UCSD-AML1 (cell line): ENCODE measurements at regions not wholly inside any gene's neighbourhood (a gene's known extent, or its start where the extent isn't known, plus 50 kb on each side); places are given as distances from the start of the nearest gene placed in this dataset.

Experiments
- DNase-seq: peaks from one replicate; lab custom pipeline; 2025; ENCODE audit not compliant: unreplicated experiment; lab: John Stamatoyannopoulos, UW

DNA sequence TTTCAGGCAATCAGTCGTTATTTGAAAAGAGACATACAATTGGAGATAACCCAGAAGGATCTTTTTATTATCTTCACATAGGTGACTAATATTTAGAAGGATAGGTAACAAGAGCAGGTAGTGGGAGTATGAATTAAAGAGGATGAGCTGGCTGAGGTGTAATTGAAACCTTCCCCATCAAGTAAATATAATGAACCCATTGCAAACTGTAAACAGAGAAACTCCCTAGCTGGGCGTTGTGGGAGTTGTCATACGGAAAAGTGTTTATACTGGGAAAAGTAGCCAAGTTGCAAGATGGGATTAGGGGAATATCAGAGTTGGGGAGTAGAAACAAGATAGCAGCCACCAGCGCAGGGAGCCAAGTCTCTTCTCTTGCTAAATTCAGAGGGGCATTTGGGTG is 448.4 kb downstream of the COG6 start:
- no peak for DNase-seq

DNA sequence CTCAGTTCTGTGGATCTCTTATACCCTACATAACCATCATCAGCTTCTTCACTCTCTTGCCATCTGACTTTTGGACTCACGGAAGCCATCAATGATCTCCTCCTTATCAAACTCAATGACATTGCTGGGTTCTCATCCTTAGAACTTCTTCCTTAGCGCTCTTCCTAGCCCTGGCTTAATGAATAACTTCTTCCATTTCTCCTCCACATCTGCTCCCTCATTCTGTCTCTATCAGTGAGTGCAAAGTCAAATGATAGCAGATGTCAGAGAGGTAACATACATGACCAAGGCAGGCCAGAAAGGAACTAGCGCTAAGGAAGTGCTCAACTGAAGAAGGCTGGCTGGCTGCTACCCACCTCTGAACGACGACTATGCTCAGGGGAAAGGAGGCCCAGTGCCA is 449.8 kb downstream of the COG6 start:
- no peak for DNase-seq

DNA sequence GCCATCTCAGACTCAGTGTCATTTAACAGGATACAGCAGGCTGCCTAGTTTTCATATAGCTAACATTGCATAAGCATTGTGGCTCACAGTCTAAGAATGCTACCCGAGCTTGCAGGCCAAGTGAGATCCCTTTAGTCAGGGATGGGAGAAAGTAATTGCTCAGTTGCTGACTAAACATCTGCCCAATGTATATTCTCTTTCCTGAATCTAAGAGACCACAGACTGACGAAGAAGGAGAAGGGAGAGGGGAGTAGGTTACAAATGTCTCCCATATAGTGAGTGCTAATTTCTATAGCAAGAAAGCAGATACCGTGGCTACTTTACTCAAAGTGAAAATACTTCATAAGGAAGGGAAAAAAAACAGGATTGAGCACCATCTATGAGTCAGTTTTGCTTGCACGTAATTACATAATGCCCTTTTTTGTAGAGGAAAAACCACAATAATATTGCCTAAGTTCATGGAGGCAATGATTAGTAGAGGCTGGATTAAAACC is 453.9 kb downstream of the COG6 start:
- no peak for DNase-seq

DNA sequence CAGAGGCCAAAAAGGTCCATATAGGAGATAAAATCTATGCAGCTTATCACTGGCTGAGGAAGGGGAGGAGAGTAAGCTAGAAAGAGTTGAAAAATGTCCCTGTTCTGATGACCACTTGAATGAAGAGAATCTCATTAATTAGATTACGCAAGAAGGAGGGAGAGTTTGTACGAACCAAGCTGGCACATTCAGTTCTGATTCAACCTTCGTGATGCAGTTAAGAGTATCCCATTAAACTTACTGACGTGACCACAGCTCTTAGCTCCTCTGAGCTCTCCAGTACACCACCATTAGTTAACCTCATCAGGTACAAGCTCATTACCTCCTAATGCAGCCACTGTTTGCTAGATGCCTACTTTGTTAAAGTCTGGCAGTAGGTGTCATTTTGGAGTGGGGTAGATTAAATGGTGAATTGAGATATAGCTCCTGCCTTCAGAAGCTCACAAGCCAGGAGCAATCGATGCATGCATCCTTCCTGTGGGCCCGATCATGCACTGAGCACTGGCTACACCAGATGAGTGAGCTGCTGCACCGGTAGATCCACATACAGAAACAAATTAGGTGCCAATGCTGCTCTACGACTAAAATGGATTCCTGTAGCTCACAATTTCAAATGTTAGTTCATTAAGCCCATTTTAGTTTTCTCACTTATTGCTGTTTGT is 458.3 kb downstream of the COG6 start:
- no peak for DNase-seq

DNA sequence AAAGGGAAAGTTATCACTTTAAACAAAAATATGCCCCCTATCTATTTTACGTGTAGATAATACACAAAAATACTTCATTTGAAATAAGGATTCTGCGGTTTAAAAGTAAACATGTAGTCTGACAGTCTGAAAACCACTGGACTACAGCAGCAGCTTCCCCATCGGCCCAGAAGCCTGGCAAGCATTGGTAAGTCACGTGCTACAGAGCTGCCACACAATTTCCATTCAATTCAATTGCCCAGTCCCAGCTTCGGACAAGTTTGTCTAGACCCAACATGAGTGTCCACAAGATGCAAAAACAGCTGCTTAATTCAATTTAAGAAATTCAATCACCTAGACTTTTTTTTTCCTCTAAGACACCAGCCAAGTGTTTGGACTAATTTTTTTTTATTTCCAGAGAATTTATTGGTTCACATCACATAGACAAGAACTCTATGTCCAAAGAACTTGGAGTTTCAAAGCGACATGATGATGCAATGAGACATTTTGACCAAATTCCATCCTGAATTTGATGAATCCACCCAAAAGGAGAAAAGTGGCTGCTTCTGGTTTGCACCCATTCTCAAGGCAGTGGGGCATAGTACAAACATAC is 458.9 kb downstream of the COG6 start:
- DNase-seq = no peak

DNA sequence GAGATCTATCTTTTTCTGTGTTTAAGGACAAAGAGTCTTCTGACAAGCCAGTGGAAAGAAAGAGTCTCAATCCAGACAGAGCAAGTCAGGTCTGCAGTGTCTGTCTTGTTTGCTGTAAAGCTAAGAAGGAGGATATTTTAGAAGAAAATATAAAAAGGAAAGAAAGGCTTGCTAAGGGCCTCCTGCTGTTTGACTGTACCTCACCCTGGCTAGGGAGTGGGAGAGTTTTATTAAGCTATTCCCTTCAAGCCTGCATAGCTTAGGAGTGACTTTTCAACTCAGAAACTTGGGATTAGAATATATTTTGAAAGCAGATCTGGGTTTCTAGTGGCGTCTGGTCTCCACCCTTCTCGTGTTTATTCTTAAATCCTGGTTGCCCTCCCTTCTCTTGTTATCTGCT is 460.0 kb downstream of the COG6 start:
- DNase-seq = no peak

DNA sequence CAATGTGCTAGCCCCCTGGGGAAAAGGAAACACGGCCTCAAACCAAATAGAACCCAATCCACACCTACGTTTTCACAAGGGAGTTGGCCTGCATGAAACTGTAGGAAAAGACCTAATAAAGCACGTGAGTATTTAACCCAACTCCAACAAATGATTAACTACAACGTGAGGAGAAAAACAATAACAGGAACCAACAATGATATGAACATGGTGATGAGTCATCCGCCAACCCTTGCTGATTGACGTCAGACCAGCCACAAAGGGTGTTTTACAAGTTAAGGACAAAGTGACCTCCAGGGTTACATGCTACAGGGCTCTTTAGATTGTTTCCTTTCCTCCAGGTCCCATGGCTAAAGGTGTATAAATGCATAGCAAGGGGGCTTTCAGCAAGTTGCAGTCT is 460.5 kb downstream of the COG6 start:
- no peak for DNase-seq

DNA sequence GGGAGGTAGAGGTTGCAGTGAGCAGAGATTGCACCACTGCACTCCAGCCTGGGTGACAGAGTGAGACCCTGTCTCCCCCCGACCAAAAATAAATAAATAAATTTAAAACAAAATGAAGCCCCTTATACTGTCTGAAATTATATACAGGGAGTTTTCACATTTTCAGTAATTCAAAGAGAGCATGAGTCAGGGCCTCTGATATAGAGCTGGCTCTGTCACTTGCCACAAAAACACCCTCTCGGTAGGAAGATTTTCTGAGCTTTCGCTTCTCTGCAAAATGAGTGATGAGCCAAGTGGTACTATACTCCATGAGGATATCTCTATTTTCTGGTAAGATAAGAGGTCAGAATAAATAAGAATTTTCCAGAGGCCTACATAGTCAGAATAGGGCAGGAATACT is 462.9 kb downstream of the COG6 start:
- DNase-seq = no peak

DNA sequence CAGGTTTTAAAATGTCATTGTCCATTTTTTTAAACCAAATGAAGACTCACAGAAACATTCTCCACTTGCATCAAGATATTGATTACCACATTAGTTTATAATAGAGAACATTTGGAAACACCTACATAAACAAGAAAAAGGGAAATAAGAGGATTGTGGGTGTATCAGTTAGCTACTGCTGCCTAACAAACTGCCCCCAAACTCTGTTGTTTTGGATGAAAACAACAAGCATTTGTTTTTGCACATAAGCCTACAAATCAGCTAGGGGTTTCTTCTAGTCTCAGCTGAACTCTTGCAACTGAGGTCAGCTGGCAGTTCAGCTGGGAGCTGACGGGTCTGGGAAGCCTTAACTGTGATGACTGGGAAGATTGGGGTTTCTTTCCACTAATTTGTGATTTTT is 464.4 kb downstream of the COG6 start:
- DNase-seq = no peak

DNA sequence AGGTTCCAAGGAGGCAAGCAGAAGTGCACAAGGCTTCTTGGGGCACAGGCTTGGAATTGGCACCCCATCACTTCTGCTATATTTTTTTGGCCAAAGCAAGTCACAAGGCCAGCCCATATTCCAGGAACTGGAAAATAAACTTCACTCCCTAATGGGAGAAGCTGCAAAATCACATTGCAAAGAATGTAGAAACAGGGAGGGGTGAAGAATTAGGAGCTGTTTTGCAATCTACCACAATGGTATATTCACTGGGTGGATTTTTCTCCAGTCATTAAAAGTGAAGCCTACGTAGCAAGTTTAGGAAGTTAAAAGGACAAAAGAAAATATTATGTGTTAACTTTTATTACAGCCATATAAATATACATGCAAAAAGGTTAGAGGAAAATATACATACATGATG is 464.8 kb downstream of the COG6 start:
- no peak for DNase-seq

DNA sequence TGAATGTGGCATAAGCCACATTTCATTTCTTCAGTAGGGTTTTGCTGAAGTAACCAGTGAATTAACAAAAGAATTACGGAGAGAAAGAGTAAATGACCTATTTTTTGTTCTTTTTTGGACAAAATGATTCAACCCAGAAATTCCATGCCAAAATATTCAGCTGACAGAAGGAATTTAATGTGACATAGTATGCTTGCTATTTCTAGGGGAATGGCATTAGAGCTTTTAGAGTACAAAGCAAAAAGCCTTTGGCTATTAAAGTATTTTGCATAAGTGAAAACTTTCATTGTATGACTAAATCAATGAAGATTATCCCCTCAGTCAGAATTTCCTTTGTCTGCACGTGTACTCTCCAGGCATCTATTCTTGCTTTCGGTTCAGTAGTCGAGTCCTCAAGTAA is 465.3 kb downstream of the COG6 start:
- no peak for DNase-seq

DNA sequence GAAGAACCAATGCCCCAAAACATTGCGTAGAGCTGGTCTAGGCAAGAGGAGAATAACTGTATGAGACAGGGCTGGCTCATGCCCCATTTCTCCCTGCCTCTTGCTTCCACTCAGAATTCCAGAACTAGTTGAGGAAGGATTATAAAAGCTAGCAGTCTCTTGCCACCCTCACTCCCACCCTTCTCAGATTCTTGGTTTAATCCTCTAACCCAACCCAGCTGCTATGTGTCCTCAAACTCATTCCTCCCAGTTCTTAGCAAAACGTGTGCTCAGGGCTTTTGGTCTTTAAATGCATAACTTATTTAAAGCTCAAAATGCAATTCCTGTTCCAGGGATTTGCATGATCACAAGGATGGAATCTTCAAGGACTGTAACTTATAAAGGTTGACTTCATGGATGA is 466.3 kb downstream of the COG6 start:
- no peak for DNase-seq

DNA sequence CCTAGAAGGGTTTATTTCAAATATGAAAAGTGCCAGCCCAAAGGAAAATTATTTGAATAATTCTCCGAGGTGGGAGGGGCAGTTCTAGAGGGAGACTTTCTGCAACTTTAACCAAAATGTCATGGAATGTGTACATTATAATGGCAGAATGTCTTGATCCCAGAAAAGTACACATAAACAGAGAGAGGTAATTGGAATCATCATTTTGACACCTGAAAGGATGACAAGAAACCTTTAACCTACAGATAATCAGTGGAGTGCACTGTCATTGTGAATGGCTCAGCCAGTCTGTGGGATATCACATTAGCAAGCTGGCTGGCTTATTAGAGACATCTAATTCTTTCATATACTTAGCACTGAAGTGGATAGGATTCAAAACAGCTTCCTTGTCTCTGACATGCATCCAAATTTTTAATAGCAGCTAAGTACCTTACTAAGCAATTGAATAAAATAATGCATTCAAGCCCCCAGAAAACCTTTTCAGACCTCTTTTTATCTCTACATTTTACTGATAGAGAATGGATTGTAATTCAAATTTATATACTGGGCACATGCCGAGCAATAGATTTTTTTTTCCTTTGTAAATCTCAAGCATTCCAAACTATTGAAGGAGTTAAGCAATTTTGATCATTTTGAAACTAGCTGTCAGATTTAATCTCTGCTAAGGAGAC is 468.6 kb downstream of the COG6 start:
- no peak for DNase-seq

DNA sequence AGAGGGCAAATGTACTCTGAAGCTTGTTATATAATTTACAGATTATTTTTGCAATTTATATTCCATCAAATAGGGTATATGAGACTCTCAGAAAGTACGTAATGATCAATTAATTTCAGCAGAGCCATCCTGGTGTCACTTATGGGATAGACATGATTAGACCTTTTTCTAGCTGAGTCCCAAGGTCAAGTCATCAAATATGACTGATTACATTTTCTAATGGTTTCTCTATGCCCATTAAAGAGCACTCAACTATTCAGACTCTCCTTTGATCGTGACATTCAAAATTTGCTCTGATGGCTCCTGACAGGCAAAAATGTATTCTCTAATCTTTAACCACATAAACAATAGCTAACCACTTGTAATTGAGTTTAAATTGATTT is 469.2 kb downstream of the COG6 start:
- DNase-seq = no peak

DNA sequence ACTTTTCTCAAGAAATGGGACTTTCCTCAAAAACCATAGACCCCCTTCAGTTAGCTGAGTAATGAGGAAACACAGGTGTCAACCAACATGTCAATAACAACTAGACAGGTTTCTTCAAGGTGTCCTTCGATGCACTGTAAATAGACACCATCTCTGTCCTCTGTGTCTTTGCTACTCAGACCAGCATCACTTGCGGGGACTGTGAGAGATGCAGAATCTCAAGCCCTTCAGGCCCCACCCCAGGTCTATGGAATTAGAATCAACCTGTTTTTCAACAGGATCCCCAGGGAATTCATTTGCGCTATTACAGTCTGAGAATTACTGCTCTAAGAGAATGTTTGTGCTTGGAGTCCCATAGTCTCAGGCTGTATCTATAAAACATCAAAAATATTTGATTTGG is 469.9 kb downstream of the COG6 start:
- no peak for DNase-seq

DNA sequence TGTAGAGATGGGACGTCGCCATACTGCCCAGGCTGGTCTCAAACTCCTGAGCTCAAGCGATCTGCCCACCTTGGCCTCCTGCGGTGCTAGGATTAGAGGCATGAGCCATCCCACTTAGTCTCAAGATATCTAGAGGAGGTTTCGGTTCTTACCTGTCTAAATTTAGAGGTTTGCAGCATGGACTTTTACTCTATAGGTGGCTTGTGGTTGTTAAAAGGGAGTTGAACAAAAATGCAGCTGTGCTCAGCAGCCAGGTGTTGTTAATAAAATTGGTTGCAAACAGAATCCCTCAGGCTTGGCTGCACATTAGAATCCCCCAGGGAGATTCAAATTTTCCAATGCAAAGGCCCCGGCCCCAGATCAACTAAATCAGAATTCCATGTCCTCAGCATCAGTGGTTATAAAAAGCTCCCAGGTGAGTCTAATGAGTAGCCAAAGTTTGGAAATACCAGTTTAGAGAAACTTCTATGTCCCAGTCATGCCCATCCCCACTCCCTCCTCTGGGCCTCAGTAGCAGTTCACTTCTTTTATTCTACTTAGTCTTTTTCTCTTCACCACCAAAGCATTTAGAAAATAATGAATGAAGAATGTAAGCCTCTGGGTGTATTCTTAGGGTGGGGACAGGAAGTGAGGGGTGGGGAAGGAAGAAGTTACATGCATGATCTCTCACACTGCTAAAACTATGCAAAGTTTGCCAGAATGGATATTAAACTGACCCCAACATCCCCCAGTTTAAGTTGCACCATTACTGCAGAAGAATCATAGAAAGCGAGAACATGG is 471.0 kb downstream of the COG6 start:
- no peak for DNase-seq

DNA sequence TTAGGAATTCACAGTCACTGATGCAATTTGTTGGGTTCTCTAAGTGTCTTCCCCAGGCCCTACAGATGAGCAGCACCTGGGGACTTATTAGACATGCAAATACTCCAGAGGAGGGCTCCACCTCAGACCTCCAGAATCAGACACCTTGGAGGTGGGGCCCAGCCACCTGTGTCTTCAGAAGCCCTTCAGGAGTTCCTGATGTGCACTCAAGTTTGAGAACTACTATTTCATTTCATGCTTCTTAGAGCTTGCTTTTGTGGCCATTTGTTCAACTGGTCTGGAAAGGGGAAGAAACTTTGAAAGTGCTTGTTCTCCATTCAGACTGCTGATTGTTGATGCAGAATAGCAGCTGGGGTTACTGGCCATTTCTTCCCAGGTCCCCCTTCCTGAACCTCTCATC is 472.0 kb downstream of the COG6 start:
- DNase-seq = no peak

DNA sequence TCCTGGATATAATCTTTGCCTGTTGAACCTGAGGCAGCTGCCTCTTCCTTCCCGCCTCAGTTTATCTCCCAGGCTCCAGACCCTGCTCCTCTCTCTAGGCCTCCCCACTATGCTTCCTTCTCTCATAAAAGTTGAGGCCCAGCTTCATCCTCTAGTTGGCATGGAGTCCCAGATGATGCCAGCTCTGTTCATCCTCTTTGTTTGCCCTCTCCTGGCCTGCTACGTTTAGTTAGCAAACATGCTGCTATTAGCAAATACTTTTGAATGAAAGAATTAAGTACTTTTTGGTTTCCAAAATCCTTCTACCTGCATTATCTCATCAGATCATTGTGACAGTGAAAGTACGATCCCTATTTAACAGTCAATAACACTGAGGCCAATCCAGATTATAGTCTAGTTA is 472.5 kb downstream of the COG6 start:
- no peak for DNase-seq

DNA sequence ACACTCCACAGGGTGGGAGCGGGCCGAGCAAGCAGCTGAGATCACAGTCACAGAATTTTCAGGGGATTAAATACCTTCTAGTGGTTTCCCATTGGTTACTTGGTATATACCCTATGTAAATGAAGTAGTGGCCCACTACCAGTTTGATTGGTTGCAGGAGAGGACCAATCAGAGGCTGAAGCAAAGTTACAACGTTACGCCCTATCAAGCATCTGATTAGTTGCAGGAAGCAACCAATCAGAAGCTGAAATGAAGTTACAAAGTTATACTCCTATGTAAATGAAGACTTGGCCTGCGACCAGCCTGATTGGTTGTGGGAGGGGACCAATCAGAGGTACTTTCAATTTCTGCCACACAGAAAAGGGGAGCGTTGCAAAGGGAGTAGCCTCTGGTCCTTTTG is 474.0 kb downstream of the COG6 start:
- no peak for DNase-seq

DNA sequence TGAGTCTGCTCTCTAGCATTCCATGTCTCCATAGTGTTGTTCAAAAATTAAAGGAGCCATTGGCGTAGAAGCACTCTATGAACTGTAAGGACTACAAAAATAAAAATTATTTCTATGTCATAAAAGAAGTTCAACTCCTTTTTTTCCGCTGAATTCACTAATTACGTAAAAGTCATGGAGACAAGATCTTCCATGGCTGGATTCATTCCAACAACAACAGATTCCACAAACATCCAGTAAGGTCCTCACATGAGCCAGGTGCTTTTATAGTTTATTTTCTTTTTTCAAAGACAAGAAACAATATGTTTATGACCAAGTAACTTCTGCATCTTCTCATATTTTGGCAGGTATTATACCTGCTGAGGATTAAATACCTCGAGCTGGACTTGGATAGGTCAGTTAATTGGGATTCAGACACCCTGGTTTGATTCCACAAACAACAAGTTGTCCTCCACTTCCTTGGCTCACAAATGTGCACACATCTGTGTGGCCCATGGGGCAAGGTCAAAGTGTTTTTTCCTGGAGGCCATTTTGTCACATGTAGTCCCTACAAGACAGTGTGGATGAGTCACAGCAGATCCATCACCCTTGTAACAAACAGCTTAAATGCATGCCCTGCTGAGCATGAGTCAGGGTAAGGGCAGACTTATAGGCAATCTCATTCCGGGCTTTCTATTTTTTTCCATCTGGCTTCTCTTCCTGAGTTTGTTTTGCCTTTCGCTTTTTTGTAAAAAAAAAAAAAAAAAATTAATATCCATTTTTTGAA is 475.6 kb downstream of the COG6 start:
- no peak for DNase-seq

DNA sequence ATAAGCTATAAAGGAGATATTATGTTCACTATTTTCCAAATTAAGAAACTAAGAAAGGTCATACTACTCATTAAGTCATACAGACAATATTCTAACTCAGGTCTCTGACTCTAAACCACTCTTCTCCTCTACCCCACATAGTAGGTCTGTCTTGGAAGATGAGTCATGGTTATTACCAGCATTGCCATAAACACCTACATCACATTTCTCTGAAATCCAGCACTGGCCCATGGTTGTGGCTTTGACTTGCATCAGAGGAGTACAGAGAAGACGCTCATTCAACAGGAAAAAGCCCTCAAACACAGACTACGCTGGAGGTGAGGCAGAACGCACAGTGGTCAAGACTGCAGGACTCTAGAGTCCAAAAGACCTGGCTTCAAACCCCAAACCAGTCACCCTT is 476.8 kb downstream of the COG6 start:
- DNase-seq = no peak
